ENCODE measurements at regions not wholly inside any gene's neighbourhood (a gene's known extent, or its start where the extent isn't known, plus 50 kb on each side); places are given as distances from the start of the nearest gene placed in this dataset.

GRCh38 chr9:135342206-135343130, 137.1 kb upstream of the PPP1R26 start:
- TF ChIP-seq CTCF (IDR thresholded peaks at IDR 0.05) (no peak), SIN3A (IDR thresholded peaks at IDR 0.05; ENCODE audit: borderline replicate concordance, insufficient read depth, low read depth, low read length) (no peak), POLR2AphosphoS5 (IDR thresholded peaks at IDR 0.05; ENCODE audit: low read depth, low read length) (no peak), REST (IDR thresholded peaks at IDR 0.05; ENCODE audit: insufficient read depth in 1 of 2, low read depth in 2 of 2, low read length in 1 of 2) (no peak), TCF7L2 (IDR thresholded peaks at IDR 0.05; ENCODE audit: low read depth, low read length) (no peak)
